ENCODE measurements at regions not wholly inside any gene's neighbourhood (a gene's known extent, or its start where the extent isn't known, plus 50 kb on each side); places are given as distances from the start of the nearest gene placed in this dataset.
"Not testable (repeated sequence)": the region's sequence is repeated elsewhere in the genome, so short reads cannot be mapped to it uniquely, and the experiment has no call there.

GRCh38 chr3:190188197-190188596 is 67.5 kb upstream of the P3H2 start:
- no peak for DNase-seq

GRCh38 chr3:190183121-190183520 is 62.4 kb upstream of the P3H2 start:
- peak; percentile 66 for DNase-seq

DNA sequence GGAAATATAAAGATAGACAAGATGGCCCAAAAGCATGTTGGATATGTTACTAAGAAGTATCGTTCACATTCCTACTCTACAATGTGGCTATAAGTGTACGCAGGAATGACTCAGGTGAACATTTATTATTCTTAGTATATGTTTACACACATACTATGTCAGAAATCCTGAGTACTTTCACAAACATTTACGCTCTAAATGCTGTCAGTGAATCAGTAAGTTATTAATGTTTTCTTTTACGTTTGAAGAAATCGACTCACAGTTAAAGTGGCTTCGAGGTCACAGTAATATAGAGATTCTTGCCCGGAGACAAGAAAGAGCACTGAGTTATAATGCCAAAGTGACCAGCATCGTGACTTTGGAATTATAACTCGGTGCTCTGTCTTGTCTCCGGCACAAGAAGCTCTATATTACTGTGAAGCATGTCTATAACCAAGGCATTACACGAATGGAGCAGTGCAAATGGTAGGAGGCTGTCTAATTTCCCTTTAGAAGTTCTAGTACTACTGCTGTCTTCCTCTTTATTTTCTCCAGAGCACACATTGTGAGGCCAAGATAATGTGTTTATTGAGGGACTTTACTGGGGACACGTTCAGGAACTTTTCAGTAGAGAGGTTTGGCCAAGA is 61.8 kb upstream of the P3H2 start:
- DNase-seq: peak; percentile 24

GRCh38 chr3:190180268-190180667 is 59.6 kb upstream of the P3H2 start:
- no peak for DNase-seq

- no peak for DNase-seq
Measured at GRCh38 chr3:190178779-190179178, 58.1 kb upstream of the P3H2 start.

GRCh38 chr3:190176933-190177525 is 56.3 kb upstream of the P3H2 start:
- not testable (repeated sequence) for DNase-seq

- DNase-seq: not testable (repeated sequence)
Measured at GRCh38 chr3:190176106-190176505, 55.4 kb upstream of the P3H2 start.

- peak; percentile 20 for DNase-seq
Measured at GRCh38 chr3:190175490-190175889, 54.8 kb upstream of the P3H2 start.

- no peak for DNase-seq
Measured at GRCh38 chr3:190174471-190174870, 53.8 kb upstream of the P3H2 start.

- no peak for DNase-seq
Measured at GRCh38 chr3:190173426-190173825, 52.7 kb upstream of the P3H2 start.

- DNase-seq: no peak
Measured at GRCh38 chr3:190172751-190173150, 52.1 kb upstream of the P3H2 start.

Measured in kidney glomerular epithelial cell (primary cell).